Lower leg skin (tissue), 4 donors: ENCODE measurements at regions not wholly inside any gene's neighbourhood (a gene's known extent, or its start where the extent isn't known, plus 50 kb on each side); places are given as distances from the start of the nearest gene placed in this dataset.

Experiments
- DNase-seq, 2 donors: peaks; one replicate each; pipeline ENCODE4 v3.0.0-alpha.2; 2019; ENCODE audit warnings: low spot score in 2 of 2
- H3K4me3 ChIP-seq: fragments of 200-600 bp; sonication (generic); 2 replicates; pipeline ENCODE4 v1.5.1; 2017; ENCODE audit warnings: mild to moderate bottlenecking, low read depth; ENCODE audit not compliant: poor library complexity, severe bottlenecking
- POLR2A ChIP-seq, 2 donors: fragments of 450-650 bp; IDR thresholded peaks; one replicate each; pipeline ENCODE4 v1.6.1; 2016 to 2017; ENCODE audit warnings: antibody characterized with exemption in 2 of 2, mild to moderate bottlenecking in 1 of 2, moderate library complexity in 1 of 2
- WGBS, 2 donors: methylation state at CpG; one replicate each; pipeline ENCODE4 v1.1.5; 2018; 5-methylcytosine and 5-hydroxymethylcytosine counted together
- intact Hi-C: fragments of 100-400 bp; cut with DNase I; formaldehyde crosslinking; loops from one replicate; pipeline ENCODE4 v1.15.0; 2023; ENCODE audit warnings: low total_unique reads
- TF ChIP-seq, protein P1 (sequence below), 3 donors: fragments of 450-650 bp; IDR thresholded peaks; one replicate each; pipeline ENCODE4 v1.5.1; 2016; ENCODE audit warnings: antibody characterized with exemption in 3 of 3, mild to moderate bottlenecking in 3 of 3, moderate library complexity in 2 of 3

DNA sequence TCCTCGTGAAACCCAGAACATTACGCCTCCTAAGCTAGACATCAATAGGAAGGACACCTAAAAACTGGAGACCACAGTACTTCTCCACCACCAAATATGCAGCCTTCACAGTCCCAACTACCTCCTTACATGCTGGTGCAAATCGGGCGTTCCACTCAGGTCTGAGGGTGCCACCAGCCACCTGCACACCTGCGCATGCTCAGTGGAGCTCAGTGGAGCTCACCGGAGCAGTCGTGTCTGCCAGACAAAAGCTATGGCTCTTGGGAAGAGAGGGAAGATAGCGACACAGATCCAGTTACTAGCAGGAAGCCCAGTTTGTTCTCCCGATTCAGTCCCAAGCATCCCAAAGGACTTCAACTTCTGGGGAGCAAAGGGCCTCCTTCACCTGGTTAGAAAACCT lies 237.1 kb downstream of the TSHZ3 start:
- intact Hi-C loops = no loop called here
- no peak for TF ChIP-seq POLR2A (IDR thresholded peaks at IDR 0.05)
- TF ChIP-seq, protein P1, sequence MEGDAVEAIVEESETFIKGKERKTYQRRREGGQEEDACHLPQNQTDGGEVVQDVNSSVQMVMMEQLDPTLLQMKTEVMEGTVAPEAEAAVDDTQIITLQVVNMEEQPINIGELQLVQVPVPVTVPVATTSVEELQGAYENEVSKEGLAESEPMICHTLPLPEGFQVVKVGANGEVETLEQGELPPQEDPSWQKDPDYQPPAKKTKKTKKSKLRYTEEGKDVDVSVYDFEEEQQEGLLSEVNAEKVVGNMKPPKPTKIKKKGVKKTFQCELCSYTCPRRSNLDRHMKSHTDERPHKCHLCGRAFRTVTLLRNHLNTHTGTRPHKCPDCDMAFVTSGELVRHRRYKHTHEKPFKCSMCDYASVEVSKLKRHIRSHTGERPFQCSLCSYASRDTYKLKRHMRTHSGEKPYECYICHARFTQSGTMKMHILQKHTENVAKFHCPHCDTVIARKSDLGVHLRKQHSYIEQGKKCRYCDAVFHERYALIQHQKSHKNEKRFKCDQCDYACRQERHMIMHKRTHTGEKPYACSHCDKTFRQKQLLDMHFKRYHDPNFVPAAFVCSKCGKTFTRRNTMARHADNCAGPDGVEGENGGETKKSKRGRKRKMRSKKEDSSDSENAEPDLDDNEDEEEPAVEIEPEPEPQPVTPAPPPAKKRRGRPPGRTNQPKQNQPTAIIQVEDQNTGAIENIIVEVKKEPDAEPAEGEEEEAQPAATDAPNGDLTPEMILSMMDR (IDR thresholded peaks at IDR 0.05) = no peak
- 87 to 91% methylated on average over 9 of the region's 9 CpGs for WGBS, 2 donors
- DNase-seq = peak in 1 of 2 donors; percentile 50
- no peak overlapping the region for H3K4me3 ChIP-seq

DNA sequence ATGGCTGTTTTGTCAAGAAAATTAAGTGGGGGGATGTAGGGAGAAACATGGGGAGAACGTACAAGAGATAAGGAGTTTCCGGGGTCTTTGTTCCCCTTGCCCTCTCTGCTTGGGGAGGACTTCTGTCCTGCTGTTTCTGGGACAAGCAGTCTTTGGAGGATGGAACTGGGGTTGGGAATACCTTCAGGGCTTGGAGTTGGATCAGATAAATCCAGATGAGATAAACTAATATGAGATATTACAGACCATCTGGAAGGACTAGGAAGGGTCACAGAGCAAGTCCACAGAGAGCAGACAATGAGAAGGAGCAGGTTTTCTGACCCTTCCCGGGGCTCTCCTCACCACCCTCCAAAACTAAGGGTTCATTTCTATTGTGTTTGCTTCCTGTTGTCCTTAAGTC lies 237.5 kb downstream of the TSHZ3 start:
- H3K4me3 ChIP-seq = no peak overlapping the region
- 80 to 85% methylated on average over 3 of the region's 3 CpGs for WGBS, 2 donors
- DNase-seq = peak in 1 of 2 donors; percentile 7
- TF ChIP-seq, protein P1 (IDR thresholded peaks at IDR 0.05) = no peak
- no peak for TF ChIP-seq POLR2A (IDR thresholded peaks at IDR 0.05)
- intact Hi-C loops = no loop called here

DNA sequence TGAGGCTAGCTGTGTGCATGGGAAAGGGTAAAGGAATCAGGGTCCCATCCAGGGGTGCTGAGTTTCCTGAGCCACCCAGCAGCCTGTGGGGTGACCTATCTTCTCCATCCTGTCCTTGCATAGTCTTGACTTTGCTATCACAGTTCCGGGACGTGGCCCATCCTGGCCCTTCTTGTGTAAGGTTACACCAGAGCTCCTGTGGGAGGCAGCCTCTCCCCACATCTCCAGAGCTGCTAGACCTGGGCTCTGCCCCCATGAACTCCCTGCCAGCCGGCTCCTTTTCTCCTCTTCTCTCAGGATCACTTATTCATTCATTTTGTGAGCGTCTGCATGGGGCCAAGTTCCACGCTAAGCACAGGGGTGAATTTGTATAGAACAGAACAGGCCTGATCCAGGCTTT lies 238.9 kb downstream of the TSHZ3 start:
- DNase-seq = no peak
- intact Hi-C loops = no loop called here
- WGBS, 2 donors = 75 to 80% methylated on average over 5 of the region's 5 CpGs
- no peak for TF ChIP-seq POLR2A (IDR thresholded peaks at IDR 0.05)
- TF ChIP-seq, protein P1 (IDR thresholded peaks at IDR 0.05) = no peak
- H3K4me3 ChIP-seq = no peak overlapping the region

DNA sequence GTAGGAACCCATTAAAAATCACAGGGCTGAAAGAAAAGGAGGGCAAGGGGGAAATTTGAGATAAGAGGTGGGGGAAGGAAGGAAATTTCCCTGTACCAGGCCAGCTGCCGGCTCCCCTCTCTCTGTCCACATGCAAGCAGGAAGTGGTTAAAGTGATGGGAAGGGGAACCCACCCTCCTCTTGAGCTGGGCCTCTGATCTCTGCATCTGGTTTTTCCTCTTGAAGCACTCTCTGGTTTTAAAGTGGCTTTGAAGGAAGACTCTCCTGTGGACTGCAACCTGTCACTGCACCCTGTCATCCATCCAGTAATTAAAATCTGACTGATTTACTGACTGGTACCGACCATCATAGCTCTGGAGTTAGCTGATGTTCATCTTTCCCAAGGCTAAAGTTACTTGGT lies 239.6 kb downstream of the TSHZ3 start:
- TF ChIP-seq, protein P1 (IDR thresholded peaks at IDR 0.05) = no peak
- TF ChIP-seq POLR2A (IDR thresholded peaks at IDR 0.05) = no peak

DNA sequence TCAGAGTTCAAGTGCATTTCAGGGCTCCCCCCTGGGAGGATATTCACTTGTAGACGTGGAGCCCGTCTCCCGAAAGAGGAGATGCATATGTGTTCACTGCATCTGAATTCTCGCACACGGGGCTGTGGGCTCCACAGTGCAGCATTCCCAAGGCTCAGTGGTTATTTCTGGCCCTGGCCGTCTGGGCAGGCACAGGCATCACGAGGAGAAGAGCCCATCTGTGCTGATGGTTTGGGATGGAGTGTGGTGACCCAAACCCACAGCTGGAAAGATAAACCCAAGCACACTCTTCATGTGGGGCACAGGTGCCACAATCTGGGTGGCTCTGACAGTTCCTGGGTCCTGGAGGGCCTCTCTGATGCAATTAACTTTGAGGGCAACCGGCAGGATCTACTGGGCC lies 242.1 kb downstream of the TSHZ3 start:
- WGBS, 2 donors = 84 to 86% methylated on average over 8 of the region's 8 CpGs
- no peak for DNase-seq
- intact Hi-C loops = no loop called here
- TF ChIP-seq POLR2A (IDR thresholded peaks at IDR 0.05) = no peak
- TF ChIP-seq, protein P1 (IDR thresholded peaks at IDR 0.05) = no peak
- no peak overlapping the region for H3K4me3 ChIP-seq

More for the DNA sequence above, 239.6 kb downstream of the TSHZ3 start:
- no peak overlapping the region for H3K4me3 ChIP-seq
- no peak for DNase-seq
- intact Hi-C loops = no loop called here
- WGBS, 2 donors = 52 to 70% methylated on average over 2 of the region's 2 CpGs

DNA sequence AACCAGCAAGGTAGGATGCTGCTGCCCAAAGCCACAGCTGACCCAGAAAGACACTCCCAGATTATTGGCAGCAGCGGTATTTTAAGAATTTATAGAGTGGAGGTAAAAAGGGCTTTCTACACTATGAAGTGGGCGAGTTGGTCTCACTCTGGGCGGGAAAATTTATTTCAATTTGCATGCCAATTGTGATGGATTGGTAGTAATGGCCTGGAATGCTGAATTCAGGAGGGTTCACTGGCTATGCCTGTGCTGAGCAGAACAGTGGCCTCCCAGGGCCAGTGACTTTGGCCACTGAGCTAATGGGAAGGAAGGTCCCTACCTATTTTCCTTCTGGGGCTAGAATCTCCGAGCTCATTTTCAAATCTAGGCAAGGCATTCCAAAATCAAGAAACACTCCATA lies 243.5 kb downstream of the TSHZ3 start:
- intact Hi-C loops = no loop called here
- WGBS, 2 donors = 89 to 90% methylated on average over 4 of the region's 4 CpGs
- TF ChIP-seq POLR2A (IDR thresholded peaks at IDR 0.05) = no peak
- TF ChIP-seq, protein P1 (IDR thresholded peaks at IDR 0.05) = no peak
- H3K4me3 ChIP-seq = no peak overlapping the region
- no peak for DNase-seq
